ENCODE measurements at regions not wholly inside any gene's neighbourhood (a gene's known extent, or its start where the extent isn't known, plus 50 kb on each side); places are given as distances from the start of the nearest gene placed in this dataset.
"Not testable (repeated sequence)": the region's sequence is repeated elsewhere in the genome, so short reads cannot be mapped to it uniquely, and the experiment has no call there.

DNA sequence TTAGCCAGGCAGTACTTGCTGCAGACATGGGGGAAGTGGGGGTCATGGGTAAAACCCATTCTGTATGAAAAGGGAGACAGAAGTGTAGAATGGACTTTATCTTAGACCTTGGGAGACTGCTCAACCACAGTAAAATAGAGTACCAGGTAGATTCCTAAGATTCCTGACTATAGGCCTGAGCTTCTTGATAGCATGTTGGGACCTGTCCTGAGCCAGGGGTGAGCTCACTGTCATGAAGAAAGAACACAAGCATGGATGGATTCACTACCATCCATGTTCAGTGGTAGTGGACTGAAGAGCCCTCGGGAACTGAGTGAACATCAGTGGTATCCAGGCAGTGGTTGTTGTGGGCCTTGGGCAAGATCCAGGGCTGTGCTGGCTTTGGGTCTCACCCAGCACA is 1003.8 kb downstream of the TMTC2 start:
- no peak for DNase-seq (ENCODE audit: low read depth)

DNA sequence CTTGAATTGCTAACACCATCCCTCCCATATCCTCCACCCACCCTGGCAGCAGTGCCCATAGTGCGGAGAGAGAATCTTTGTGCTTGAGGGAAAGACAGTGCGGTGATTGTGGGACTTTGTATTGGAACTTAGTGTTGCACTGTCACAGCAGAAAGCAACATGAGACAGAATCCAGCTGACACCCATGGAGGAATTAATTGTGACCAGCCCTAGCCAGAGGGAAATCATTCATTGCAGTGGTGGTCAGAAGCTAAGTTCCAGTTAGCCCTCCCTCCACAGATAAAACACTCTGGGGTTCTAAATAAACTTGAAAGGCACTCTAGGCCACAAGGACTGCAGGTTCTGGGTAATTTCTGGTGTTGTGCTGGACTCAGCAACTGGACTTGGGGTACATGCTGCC is 1002.6 kb downstream of the TMTC2 start:
- no peak for DNase-seq (ENCODE audit: low read depth)

DNA sequence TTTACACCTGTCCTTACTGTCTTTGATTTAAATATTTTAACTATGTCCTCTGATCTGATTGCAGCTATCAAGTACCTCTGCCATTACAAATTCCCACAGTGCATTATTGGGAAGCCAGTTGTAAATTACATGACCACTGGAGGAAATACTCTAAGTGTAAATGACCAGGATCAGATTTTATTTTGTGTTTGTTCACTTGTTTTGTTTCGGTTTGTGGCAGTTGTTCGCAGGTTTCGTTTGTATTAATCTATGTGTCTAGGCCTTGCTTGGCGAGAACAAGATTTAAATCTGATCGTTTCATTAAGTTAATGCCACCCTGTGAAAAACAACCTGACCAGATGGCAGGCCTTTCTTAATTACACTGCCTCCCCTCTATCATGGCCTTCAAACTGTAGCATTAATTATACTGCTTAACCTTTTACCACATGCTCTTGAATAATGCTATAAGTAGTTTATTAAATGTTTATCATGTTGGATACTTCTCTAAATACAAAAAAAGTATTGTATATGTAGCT is 990.1 kb downstream of the TMTC2 start:
- DNase-seq (ENCODE audit: low read depth), result no peak

DNA sequence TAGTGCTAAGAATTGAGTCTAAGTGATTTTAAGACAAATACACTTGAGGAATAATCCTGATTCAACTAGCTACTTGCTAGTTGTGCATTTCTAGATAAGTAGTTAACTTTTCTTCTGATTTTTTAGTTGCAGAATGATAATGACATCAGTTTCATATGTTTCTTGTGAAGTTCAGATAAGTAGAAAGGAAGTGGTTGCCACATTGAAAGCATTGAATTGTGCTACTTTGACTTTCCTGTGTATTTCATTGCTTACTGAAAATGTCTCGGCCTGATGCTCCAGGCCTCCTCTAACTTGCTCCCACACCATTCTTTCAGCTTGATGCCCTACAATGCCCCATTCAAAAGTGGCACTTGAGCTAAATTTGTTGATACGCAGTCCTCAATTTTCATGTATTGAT is 980.0 kb downstream of the TMTC2 start:
- DNase-seq (ENCODE audit: low read depth), result no peak

DNA sequence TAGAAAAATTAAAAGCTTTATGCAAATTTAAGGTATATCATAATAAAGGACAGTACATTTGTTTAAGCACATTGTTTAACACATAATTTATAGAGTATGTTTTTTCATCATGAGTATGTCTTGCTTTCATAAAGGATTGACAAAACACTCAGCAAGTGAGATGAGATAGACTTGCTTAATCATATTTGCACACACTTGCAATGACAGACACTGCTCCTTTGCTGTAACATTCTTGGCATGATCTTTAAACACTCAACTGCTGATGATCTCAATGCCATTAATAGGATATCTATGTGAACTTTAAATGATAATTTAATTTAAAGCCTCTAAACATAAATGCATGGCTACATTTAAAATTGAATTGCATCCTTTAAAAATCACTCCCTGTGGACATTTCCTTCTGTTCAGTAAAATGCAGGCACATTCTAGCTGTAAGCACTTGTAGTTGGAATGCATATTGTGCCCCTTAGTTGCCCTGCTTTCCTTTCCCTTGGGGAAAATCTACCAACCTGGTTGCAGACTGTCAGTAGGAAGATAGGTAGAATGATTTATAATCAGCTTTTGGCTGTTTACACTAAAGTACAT is 979.0 kb downstream of the TMTC2 start:
- DNase-seq (ENCODE audit: low read depth), result no peak

DNA sequence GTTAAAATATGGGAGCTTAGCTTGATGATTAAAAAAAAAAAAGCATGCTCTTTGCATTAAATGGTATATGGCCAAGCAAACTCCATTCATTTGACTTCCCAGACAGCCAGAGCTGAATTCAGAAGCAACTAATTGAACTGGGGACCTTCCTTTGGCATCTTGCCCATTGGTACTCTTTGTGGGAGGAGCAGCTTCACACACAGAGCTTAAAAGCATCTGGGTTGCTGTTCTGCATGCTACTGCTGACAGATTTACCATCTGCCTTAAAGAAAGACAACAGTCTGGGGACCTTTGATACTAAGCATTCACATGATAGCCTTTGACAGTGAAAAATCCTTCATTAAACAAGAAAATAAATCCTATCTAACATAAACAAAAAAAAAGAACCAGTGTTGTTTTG is 977.9 kb downstream of the TMTC2 start:
- DNase-seq (ENCODE audit: low read depth), result no peak

DNA sequence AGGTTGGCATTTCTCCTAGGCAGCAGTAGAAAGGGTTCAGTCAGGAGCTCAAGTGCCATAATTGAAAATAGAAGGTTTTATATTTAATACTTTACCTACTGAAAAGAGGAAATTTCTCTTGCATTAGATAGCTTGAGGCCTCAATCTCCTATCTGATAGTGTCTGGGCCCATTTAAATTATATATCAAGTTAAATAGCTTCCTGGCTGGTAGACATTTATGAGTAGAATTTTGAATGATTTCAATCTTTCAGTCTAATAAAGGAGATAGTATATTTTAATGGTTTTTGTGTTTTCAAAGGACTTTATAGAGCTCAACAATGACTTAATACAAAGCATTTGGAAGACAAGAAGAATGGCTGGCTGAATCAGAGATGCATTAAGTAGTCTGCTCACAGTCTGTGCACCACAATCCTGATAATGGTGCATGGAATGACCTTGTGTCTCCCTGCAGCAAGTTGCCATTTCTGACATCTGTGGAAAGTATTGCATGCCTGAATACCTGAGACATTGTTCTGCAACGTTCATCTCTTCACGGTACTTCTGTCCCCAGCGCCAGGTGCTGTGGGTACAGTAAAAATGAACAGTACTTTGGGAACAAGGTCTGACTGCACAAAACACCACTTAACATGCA is 974.1 kb downstream of the TMTC2 start:
- no peak for DNase-seq (ENCODE audit: low read depth)

DNA sequence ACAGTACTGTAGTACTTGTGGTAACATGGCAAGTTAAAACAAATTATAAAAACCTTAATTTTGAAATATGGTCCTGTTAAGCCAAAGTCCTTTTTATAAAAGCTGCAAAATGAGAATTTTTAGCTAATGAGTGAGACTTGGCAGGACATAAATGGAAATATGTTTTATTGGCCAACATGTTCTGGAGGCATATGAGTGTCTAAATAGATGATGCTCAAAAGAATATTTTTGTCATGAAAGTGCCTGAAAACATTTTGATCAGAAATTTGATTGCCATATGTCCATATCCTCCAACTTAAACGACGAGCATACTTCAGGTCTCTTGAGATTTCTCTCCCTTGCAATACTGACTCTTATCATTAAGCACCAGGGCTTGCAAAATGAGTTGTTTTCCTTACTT is 972.6 kb downstream of the TMTC2 start:
- no peak for DNase-seq (ENCODE audit: low read depth)

DNA sequence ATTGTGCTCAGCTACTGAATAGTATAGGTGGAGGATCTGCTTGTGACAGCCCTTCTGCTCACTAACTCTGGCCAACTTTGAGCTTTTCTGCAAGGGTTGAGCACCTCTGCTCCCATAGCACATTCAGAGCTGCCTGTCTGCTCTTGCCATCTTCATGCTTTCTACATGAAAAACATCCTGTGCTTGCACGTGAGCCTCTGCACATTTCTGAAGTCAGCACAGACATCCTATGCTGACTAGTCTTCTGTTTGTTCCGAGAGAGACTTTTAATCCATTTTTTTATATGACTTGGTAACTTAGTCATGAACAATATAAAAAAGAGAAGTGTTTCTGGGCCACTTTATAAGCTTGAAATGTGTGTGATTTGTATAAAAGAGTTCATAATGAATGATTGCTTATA is 969.3 kb downstream of the TMTC2 start:
- no peak for DNase-seq (ENCODE audit: low read depth)

DNA sequence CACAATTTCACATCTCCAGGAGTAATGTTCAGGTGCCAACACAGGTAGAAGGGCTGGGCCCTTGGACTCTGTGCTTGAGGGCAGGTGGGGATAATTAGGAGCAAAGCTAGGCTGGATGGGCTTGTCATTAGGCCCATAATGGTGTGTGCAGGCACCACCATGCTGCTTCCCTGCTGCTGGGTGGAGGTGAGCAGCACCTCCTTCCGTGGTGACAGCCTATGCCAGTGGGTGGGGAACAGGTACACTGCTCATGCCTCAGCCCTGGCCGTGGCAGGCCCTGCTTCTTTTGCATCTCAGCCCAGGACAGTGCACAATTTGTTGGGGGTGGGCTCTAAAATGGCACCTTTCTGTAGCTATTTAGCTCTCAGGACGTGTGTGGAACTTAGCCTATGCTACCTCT is 955.5 kb downstream of the TMTC2 start:
- DNase-seq (ENCODE audit: low read depth), result no peak

DNA sequence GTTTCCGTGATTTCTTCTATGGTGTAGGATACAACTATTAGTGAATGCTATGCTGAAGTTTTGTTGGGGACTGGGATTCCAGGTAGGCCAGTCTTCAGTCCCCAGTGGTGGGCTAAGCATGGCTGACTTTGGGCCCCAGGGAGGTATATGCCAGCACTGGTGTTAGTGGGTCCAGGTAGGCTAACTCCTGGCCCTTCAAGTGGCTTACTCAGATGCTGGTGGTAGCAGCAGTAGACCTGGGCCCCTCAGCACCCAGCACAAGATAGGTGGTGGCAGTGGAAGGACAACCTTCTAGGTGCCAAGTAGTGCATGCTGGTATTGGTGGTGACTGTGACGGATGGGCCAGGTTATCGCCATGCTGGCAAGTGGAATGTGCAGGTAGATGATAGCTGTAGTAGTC is 955.1 kb downstream of the TMTC2 start:
- DNase-seq (ENCODE audit: low read depth), result no peak

DNA sequence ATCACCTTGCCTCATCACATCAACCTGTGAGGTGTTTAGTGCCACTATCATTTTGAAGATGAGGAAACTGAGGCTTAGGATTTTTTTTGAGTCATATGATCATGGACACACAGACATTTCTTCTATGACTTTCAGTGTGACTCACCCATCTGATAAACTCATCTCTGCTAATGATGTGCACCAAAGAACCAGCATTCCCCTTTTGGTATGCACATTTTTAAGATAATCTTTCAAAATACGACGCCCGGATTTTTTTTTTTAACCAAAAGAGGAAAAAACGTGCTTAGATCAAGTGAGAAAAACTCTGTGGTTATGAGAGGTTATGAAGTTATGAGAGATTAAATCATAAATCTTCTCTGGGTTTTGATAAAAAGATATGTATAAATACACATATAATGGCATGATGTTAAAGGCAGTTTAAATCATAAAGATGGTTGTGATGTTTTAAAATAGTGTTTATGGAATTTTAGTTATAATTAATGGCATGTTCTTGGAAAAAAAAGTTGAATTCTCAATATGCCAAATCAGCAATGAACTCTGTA is 948.1 kb downstream of the TMTC2 start:
- no peak for DNase-seq (ENCODE audit: low read depth)

DNA sequence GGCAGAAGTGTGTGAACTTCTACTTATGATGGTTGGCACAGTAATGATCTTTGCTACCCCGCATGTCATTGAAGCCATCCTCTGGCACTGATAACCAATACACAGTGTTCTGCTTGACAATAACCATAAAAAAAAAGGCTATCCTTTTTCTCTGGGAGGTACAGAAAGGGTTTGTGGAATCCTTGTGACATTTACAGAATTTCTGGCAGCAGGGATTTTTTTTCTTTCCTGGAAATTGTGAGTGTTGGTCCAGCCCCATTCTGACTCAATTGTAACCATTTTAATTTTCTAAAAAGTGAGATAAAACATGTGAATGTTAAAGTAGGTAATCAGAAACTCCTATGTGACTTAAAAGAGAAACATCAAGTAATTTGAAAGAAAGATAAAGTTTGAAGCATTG is 943.8 kb downstream of the TMTC2 start:
- no peak for DNase-seq (ENCODE audit: low read depth)

DNA sequence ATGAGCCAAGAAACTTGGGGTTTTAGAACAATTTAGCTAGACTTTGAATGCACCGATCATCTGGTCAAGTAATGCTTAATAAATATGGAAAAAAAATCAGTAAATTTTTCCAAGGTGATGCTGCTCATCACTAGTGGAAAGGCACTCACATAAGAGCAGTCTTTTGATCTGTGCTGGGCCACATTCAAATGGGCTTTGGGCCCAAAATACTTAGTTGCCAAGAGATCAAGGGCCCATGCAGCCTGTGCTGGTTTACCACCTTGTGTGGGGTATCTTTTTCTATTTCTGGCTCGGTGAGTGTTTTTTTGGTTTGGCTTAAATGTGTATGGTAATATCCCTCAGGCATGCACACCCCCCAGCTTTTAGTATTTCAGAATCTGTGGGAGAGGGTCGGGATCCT is 943.2 kb downstream of the TMTC2 start:
- DNase-seq (ENCODE audit: low read depth), result no peak

DNA sequence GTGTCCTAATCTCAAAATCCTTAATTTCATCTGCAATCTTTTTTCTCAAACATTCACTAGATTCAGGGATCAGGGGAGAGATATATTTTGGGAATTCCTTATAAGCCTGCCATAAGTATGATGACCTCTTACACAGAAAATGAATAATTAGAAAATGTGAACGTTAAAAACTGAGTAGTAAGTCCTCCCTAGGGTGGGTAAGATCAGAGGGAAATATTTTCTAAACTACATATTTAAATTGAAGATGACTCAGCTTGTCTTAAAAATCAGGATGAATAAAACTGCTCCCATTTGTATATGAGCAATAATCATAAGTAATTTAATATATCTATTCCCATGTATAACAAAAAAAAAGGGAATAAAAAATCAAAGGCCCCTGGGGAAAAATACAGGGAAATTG is 935.5 kb downstream of the TMTC2 start:
- no peak for DNase-seq (ENCODE audit: low read depth)

DNA sequence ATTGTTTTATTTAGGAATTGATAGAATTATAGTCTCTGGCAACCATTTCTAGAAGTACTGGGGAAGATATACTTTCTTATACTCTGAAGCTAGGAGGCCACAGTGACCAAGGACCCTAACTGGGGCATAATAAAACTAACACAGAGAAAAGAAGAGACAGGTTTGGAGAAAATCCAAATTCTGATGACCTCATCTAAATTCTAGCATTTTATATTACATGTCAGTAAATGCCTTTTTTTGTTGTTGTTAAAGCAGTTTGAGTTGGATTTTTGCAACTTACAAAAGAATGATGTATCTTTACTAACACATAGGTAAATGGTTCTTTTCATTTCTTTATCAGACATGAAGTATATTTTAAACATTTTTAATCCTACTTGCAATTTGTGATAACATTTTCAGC is 933.3 kb downstream of the TMTC2 start:
- no peak for DNase-seq (ENCODE audit: low read depth)

DNA sequence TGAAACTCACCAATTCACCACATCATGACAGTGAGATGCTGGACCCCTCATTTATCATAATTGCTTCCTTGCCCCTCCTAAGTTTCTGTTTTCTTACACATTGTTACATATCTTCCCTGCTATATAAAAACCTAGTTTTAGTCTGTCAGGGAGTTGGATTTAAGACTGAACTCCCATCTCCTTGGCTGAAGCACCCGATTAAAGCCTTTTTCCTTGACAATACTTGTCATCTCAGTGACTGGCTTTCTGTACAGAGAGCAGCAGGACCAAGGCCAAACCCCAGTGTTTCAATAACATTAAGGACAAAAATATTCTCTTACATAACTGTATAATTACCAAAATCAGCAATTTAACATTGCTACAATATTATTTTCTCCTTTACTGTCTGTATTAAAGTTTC is 928.4 kb downstream of the TMTC2 start:
- no peak for DNase-seq (ENCODE audit: low read depth)

DNA sequence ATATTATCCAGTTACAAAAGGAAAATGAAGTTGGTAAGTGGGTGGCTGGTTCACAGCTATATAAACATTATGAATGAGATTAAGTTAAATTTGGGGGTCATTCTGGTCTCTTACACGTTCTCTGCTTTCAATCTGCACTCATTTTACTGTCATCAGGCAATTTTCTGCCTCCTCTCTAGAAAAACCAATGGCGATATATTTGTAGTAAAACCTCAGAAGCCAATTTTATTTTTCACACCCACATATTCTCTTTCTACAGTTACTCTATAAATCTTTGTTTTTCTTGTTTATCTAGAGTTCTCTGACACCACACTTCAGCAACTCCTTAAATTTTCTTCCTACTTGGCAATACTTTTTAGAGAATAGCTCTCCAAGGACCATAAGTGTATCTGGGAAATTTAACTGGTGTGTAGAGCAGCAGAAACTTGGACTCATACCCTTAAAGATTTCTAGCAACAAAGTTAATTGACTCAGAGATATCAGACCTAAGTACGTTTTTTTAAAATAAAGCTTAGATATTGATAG is 926.9 kb downstream of the TMTC2 start:
- DNase-seq (ENCODE audit: low read depth), result no peak

DNA sequence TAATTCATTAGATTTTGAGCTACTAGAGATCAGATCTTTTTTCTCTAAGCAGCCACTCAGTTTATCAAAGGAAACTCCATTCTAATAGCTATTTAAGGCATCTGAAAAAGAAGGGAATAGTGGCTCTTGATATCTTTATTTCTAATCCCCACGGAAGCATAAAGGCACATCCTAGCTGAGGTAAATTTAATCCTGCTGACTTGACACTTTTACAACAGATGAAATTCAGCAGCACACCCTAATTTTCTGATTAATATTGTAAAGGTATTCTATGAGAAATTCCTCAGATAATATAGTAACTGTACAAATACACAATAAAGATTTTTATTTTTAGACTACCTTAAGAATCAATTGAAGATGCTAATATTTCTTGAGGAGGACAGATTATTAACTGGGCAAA is 916.4 kb downstream of the TMTC2 start:
- no peak for DNase-seq (ENCODE audit: low read depth)

DNA sequence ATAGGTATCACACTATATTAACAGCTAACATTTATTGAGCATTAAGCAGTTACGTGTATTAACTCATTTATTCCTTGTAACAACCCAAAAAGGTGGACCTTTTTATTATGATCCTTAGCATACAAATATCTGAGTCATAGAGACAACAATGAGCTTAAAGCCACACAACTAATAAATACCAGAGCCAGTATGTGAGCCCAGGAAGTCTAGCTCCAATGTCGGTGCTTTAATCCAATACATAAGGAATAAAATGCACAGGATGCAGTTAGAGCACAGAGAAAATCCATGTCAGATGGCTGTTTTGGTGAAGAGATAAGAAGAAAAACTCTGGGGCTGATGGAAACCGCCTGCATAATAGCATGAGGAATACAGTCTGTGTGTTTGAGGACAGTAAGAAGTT is 888.6 kb downstream of the TMTC2 start:
- DNase-seq (ENCODE audit: low read depth), result no peak

DNA sequence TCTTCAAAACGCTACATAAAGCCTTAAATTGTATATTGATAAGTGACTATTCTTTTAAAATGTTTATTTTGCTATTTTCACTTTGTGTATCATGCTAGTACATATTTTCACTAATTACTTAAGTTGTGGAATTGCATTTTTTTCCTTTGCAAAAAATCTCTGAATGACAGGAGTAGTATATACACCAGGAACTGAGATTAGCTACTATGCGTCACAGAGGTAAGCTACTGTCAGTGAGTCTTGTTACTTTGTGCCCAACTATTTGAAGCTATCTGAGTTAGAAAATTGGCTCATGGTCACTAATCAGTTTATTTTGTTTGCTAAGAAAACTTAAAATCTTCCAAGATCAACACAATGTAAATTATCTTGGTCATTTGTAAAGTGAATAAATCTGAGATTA is 887.4 kb downstream of the TMTC2 start:
- DNase-seq (ENCODE audit: low read depth), result no peak

DNA sequence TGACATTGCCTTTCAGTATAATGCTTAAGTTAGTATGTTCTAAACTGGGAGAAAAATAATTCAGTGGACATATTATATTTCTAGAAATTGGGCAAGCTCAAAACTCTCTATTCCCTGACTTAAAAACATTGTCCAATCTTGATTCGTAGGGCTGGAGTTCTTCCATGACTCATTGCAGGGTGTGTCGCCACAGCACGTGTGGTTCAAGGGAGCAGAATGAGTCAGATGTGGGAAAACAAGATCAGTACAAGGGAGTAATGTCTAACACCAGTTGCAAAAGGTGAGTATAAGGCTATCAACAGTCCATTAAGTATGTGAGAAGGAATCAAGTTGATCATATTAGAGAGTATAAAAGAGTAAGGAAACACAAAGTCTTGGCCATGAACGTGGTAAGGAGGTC is 887.0 kb downstream of the TMTC2 start:
- no peak for DNase-seq (ENCODE audit: low read depth)

DNA sequence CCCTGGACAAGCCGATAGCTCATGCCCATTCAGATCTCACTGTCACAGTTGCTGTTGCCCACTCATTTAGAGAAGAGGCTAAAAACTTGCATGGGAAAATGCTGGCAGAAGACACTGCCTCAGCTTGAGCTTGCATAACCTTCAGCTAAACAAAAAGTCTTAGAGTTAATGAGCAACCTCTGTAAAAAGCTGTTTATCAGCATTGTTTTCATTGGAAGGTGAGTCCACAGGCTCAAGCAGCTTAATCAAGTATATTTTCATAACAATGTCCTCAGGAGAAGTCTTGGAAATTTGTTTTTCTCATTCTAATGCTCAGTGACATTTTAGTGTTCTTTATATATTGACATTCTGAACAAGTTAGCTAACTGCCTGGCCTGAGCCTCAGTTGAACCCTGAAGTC is 872.9 kb downstream of the TMTC2 start:
- no peak for DNase-seq (ENCODE audit: low read depth)

DNA sequence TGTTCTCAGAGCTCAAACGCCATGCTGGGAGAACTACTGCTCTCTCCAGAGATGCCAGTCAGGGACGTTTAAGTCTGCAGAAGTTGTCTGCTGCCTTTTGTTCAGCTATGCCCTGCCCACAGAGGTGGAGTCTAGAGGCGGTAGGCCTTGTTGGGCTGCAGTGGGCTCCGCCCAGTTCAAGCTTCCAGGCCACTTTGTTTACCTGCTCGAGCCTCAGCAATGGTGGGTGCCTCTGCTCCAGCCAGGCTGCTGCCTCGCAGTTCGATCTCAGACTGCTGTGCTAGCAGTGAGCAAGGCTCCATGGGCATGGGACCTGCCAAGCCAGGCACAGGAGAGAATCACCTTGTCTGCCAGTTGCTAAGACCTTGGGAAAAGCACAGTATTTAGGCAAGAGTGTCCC is 869.3 kb downstream of the TMTC2 start:
- not testable (repeated sequence) for DNase-seq (ENCODE audit: low read depth)

All from activated T-cell treated with anti-CD3 and anti-CD28 coated beads for 48 hours (primary cell).